Type B pancreatic cell (in vitro differentiated cells): ENCODE measurements at regions not wholly inside any gene's neighbourhood (a gene's known extent, or its start where the extent isn't known, plus 50 kb on each side); places are given as distances from the start of the nearest gene placed in this dataset.

Source experiments
- DNase-seq: peaks from one replicate; pipeline ENCODE4 v3.0.0; 2021; ENCODE audit warnings: mixed read lengths; ENCODE audit not compliant: unreplicated experiment; ENCODE audit errors: extremely low spot score
- H3K27ac Mint-ChIP-seq: 2 replicates; pipeline ENCODE4 v1.8.0; 2021; ENCODE audit warnings: mild to moderate bottlenecking, mixed read lengths
- H3K27me3 Mint-ChIP-seq: 2 replicates; pipeline ENCODE4 v1.8.0; 2021; ENCODE audit warnings: mixed read lengths
- H3K36me3 Mint-ChIP-seq: 2 replicates; pipeline ENCODE4 v1.8.0; 2021; ENCODE audit warnings: mixed read lengths
- H3K4me1 Mint-ChIP-seq: one replicate; pipeline ENCODE4 v1.8.0; 2021; ENCODE audit warnings: mixed read lengths; ENCODE audit not compliant: unreplicated experiment
- H3K4me3 Mint-ChIP-seq: 2 replicates; pipeline ENCODE4 v1.8.0; 2021; ENCODE audit warnings: mild to moderate bottlenecking, mixed read lengths
- H3K9me3 Mint-ChIP-seq: 2 replicates; pipeline ENCODE4 v1.8.0; 2021; ENCODE audit warnings: mixed read lengths
- CTCF ChIP-seq: fragments of 200-600 bp; sonication (generic); conservative IDR thresholded peaks from 2 replicates; pipeline ENCODE4 v1.5.0; 2021; ENCODE audit warnings: antibody characterized with exemption, mild to moderate bottlenecking
- microRNA-seq: library from miRNA; unstranded; fragments of <30 nt; microRNA quantifications from one replicate; pipeline ENCODE4, GENCODE V29; 2020

GRCh38 chr3:44186712-44187111 is 55.0 kb upstream of the TOPAZ1 start:
- Mint-ChIP-seq H3K27me3 (peaks cover 16% of the 10 kb centered on the region), H3K4me3 (no peak overlapping the region), H3K36me3 (no peaks in the 10 kb centered on the region), H3K9me3 (no peaks in the 10 kb centered on the region), H3K4me1 (no peaks in the 10 kb centered on the region), H3K27ac (no peak overlapping the region)
- TF ChIP-seq CTCF, result no peak
- DNase-seq, result no peak

Small RNAs in the stretch of these regions (microRNA-seq; reads per million reads assigned to microRNA genes)
- gene MIR138-1, result 67.7 reads per million, percentile 58 among the genes with 10 or more reads in this experiment
